ENCODE measurements at regions not wholly inside any gene's neighbourhood (a gene's known extent, or its start where the extent isn't known, plus 50 kb on each side); places are given as distances from the start of the nearest gene placed in this dataset.

GRCh38 chr13:107284173-107284572 is 716.2 kb upstream of the ARGLU1 start:
- DNase-seq (ENCODE audit: low read depth in 2 of 2, low spot score in 1 of 2) = no peak

- DNase-seq (ENCODE audit: low read depth in 2 of 2, low spot score in 1 of 2) = no peak
Observed at GRCh38 chr13:107277911-107278310, 710.0 kb upstream of the ARGLU1 start.

GRCh38 chr13:107276936-107277335 is 709.0 kb upstream of the ARGLU1 start:
- DNase-seq (ENCODE audit: low read depth in 2 of 2, low spot score in 1 of 2) = no peak

- no peak for DNase-seq (ENCODE audit: low read depth in 2 of 2, low spot score in 1 of 2)
Observed at GRCh38 chr13:107275945-107276614, 708.1 kb upstream of the ARGLU1 start.

GRCh38 chr13:107275312-107275711 is 707.4 kb upstream of the ARGLU1 start:
- DNase-seq (ENCODE audit: low read depth in 2 of 2, low spot score in 1 of 2) = no peak

GRCh38 chr13:107271227-107271626 is 703.3 kb upstream of the ARGLU1 start:
- no peak for DNase-seq (ENCODE audit: low read depth in 2 of 2, low spot score in 1 of 2)

GRCh38 chr13:107266657-107267056 is 698.7 kb upstream of the ARGLU1 start:
- no peak for DNase-seq (ENCODE audit: low read depth in 2 of 2, low spot score in 1 of 2)

GRCh38 chr13:107258599-107259187 is 690.8 kb upstream of the ARGLU1 start:
- DNase-seq (ENCODE audit: low read depth in 2 of 2, low spot score in 1 of 2) = no peak

GRCh38 chr13:107254392-107254791 is 686.5 kb upstream of the ARGLU1 start:
- no peak for DNase-seq (ENCODE audit: low read depth in 2 of 2, low spot score in 1 of 2)

- no peak for DNase-seq (ENCODE audit: low read depth in 2 of 2, low spot score in 1 of 2)
Observed at GRCh38 chr13:107252428-107252827, 684.5 kb upstream of the ARGLU1 start.

- DNase-seq (ENCODE audit: low read depth in 2 of 2, low spot score in 1 of 2) = no peak
Observed at GRCh38 chr13:107252021-107252420, 684.1 kb upstream of the ARGLU1 start.

- no peak for DNase-seq (ENCODE audit: low read depth in 2 of 2, low spot score in 1 of 2)
Observed at GRCh38 chr13:107251341-107251740, 683.4 kb upstream of the ARGLU1 start.

GRCh38 chr13:107250628-107251027 is 682.7 kb upstream of the ARGLU1 start:
- no peak for DNase-seq (ENCODE audit: low read depth in 2 of 2, low spot score in 1 of 2)

GRCh38 chr13:107244241-107244640 is 676.3 kb upstream of the ARGLU1 start:
- DNase-seq (ENCODE audit: low read depth in 2 of 2, low spot score in 1 of 2) = no peak

- DNase-seq (ENCODE audit: low read depth in 2 of 2, low spot score in 1 of 2) = no peak
Observed at GRCh38 chr13:107242138-107242537, 674.2 kb upstream of the ARGLU1 start.

- DNase-seq (ENCODE audit: low read depth in 2 of 2, low spot score in 1 of 2) = no peak
Observed at GRCh38 chr13:107241381-107241780, 673.4 kb upstream of the ARGLU1 start.

- DNase-seq (ENCODE audit: low read depth in 2 of 2, low spot score in 1 of 2) = no peak
Observed at GRCh38 chr13:107239213-107239612, 671.3 kb upstream of the ARGLU1 start.

- DNase-seq (ENCODE audit: low read depth in 2 of 2, low spot score in 1 of 2) = no peak
Observed at GRCh38 chr13:107238262-107238981, 670.5 kb upstream of the ARGLU1 start.

- DNase-seq (ENCODE audit: low read depth in 2 of 2, low spot score in 1 of 2) = no peak
Observed at GRCh38 chr13:107234319-107235073, 666.6 kb upstream of the ARGLU1 start.

- DNase-seq (ENCODE audit: low read depth in 2 of 2, low spot score in 1 of 2) = no peak
Observed at GRCh38 chr13:107233541-107233940, 665.6 kb upstream of the ARGLU1 start.

GRCh38 chr13:107231944-107232343 is 664.0 kb upstream of the ARGLU1 start:
- DNase-seq (ENCODE audit: low read depth in 2 of 2, low spot score in 1 of 2) = no peak

GRCh38 chr13:107223867-107224266 is 655.9 kb upstream of the ARGLU1 start:
- DNase-seq (ENCODE audit: low read depth in 2 of 2, low spot score in 1 of 2) = no peak
